ENCODE measurements at regions not wholly inside any gene's neighbourhood (a gene's known extent, or its start where the extent isn't known, plus 50 kb on each side); places are given as distances from the start of the nearest gene placed in this dataset.

GRCh38 chr2:239776436-239777005 lies 248.6 kb downstream of the NDUFA10 start:
- no peak for DNase-seq

GRCh38 chr2:239775623-239776435 lies 249.3 kb downstream of the NDUFA10 start:
- no peak for DNase-seq

DNA sequence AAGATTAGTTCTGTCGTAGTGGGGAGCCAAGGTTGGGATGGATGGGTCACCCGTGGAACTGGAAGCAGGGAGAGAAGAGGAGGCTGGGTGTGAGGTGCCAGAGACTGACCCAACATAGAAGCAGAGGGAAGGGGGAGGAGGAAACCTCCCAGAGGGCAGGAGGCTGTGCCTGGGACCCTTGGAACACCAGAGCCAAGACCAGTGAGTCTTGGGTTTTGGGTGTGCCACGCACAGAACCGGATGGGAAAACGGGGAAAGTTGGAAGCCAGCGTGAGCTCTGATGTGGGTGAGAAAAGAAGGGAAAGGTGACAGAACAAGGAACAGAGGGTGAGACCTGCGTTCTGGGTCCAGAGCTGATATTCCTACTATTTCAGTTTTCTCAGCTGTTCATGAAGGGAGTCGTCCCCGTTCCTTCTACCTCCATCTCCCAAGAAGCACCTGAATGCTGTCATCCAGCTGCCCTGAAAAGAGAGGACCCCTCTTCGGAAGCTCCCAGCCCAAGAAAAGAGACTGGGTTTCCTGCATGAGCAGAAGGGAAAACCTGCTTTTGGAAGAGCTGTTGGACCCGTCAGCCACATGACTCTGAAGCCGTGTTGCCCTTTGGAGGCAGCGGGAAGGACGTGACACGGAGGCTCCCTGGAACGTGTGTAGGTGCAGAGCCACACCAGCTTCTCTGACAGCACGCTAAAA lies 250.1 kb downstream of the NDUFA10 start:
- DNase-seq: no peak

DNA sequence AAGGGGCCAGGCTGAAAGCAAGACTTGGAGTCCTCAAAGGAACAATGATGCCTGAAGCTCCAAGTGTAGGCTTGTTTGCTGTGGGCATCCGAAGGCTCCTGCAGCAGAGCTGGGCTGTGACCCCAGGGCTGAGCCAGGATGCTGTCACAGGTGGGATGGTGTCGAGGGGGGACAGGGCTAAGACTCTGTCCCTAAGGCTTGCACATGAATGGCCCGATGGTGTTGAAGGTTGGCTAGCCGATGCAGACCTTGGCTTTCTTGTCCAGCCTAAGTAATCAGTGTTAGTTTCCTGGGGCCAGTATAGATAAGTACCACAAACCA lies 251.0 kb downstream of the NDUFA10 start:
- DNase-seq: no peak

DNA sequence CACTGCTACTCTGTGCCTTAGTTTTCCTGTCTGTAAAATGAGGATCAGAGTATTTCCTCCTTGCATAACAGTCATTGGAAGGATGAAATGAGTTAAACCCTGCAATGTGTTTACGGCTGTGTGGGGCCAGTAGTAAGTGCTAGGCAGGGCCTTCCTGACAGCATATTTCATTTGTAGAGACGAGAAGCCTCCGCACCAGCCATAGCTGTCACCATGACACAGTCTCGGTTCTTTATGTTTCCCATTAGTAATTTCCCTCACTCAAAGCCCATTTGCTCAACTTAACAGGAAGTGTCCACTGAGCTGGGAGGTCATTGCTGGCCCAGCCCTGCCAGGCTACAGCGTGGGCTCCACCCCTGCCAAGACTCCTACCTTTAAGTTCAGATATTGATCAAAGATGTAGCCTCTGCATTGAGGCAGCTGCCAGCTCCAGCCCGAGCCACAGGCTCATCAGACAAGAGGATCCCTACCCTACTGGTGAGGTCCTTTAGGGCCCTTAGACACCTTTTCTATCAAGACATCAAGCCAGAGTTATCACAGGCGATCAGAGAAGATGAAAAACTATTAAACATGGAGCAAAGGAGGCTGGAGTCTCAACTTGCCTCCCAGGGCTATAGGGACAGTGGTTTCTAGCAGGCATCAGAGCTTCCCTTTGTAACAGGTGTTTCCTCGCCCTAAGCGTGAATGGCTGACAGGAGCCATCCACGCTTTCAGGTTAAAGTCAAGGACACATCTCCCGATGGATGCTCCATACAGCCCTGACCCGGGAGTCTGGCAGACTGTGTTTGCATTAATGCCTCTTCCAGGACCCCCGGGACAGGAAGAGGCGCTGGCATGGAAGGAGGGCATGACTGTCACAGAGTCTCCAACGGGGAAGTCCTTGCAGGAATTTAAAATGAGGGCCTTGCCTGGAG lies 251.7 kb downstream of the NDUFA10 start:
- DNase-seq: no peak

DNA sequence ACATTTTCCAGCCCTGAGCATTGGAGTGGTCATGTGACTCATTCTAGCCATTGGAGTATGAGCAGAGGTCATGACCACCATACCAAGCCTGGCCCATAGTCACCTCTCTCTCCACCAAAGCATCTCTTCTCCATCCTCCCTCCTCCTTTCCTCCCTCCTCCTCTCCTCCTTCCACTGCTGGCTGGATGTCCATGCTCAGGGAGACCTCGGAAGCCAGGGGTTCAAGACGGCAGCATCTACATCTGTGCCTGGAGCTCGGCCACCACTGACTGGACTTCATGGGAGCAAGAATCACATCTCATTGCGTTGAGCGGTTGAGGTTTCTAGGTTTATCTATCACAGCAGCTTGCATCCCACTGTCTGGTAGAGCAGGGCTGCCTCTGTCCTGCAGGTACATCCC lies 252.4 kb downstream of the NDUFA10 start:
- no peak for DNase-seq

DNA sequence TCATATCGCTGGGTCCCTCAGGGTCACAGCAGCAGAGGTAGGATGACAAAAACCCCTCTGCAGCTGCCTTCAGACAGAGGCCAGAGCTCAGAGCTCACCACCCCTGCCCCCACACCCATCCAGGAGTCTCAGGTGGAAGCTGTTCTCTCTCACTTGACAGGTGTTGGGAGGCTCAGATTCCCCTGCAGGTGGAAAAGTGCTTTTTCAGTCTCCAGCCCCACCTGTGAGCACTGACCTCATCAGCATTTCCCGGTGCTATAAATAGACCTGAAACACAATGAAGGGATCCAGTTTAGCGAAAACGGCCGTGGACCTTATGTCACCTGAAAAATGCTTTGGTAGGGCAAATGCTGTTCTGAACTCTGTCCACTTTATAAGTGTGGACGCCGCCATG lies 254.9 kb downstream of the NDUFA10 start:
- no peak for DNase-seq

GRCh38 chr2:239769554-239770245 lies 255.4 kb downstream of the NDUFA10 start:
- DNase-seq: no peak

DNA sequence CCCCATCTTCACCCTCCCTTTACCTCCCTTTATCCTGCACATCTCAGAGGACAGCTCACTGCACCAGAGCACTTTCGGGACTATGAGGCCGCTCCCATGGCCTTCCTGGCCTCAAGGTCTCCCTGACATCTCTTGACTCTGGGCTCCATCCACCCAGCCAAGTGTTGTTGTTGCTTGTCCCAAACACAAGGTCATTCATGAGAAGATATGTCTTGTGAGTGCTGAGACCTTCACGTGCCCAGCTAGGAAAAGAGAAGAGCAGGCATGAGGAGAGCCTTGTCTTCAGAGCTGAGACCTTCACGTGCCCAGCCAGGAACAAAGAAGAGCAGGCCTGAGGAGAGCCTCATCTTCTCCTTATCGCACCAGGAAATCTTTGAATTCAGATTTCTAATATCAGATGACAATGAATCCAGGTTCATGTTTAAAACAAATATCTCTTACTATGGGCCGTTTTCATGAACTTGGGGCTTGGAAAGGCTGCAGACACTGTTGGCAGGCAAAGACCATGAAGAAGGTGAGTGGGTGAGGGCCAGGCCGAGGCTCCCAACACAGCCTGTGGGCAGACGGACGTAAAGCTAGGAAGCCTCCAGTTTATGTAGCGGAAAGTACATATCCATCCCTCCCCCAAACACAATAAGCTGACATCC lies 256.1 kb downstream of the NDUFA10 start:
- no peak for DNase-seq

GRCh38 chr2:239768031-239768790 lies 256.9 kb downstream of the NDUFA10 start:
- DNase-seq: no peak

- no peak for DNase-seq
Observed at GRCh38 chr2:239767021-239767905, 257.9 kb downstream of the NDUFA10 start.

DNA sequence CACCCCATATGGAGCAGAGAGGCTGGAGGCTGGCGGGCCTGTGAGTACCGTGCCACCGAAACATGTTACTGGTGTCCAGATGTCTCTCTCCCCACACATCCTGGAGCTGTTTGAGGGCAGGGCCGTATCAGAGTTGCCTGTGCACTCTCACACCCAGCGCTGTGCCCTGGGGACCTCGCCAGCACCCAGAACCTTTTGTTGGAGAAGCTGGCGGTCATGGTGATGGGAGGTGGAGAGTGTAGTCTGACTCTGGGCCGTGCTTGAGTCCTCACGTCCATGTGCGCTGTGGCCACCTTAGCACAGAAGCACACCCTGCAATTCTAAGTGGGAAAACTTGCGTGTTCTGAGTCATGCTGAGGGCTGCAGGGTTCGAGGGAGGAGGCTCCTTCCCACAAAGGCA lies 259.2 kb downstream of the NDUFA10 start:
- DNase-seq: no peak

- no peak for DNase-seq
Observed at GRCh38 chr2:239765076-239765845, 259.9 kb downstream of the NDUFA10 start.

DNA sequence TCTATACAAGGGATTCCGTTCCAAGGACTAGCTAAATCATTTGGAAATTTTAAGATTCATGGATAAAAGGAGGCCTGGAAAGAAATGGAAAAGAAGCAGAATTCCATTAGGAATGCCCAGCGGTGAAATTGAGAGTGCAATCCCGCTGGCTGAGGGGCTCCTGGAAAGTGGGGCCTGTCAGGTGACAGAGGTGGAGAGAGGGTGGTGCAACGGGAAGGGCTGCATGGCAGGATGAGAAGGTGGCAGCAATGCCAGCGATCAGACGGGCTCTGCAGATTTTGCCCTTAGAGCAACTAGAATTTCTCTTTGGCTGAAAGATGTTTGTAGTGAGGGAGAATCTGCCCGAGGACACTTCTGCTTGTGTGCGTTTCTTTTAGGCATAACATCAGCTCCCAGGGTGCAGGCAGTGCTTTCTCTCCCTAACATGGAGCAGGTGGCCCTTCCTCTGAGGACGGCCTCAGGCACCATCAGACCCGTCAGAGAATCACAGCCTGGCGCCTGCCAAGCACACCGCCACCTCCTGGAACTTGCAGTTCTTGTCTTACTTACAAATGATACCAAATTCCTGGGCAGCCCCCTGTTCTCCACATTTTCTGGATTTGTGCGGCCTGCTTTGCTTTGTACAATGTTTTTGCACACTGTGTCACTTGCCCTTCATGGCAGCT lies 261.6 kb downstream of the NDUFA10 start:
- peak in 1 of 2 experiments; percentile 44 for DNase-seq

DNA sequence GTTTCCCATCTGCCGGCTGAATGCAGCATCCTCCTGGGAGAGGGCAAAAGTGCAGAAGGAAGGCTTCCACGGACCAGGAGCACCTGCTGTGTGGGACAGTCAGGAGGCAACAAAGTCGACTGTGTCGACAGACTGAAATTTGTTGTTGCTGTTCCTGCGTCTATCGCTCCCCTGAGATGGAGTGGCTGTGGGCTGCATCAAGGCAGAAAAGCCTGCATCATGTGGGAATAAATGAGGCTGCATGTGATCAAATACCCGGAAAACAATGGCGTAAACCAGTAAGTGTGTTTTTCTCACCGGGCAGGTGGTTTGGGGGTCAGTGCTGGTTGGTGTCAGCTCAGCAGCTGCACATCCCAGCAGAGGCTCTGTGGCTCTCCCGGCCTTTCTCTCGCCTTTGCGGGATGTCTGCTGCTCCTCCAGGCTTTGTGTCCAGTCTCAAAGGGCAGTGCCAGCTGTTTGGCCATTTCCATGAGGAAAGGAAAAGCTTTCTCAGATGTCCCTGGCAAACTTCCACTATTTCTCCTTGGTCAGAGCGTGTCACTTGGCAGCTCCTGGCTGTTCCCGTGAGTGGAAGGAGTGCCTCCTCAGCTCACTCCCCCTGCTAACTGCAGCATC lies 262.4 kb downstream of the NDUFA10 start:
- DNase-seq: no peak

- no peak for DNase-seq
Observed at GRCh38 chr2:239762106-239762505, 263.0 kb downstream of the NDUFA10 start.

GRCh38 chr2:239760596-239760995 lies 264.5 kb downstream of the NDUFA10 start:
- DNase-seq: no peak

DNA sequence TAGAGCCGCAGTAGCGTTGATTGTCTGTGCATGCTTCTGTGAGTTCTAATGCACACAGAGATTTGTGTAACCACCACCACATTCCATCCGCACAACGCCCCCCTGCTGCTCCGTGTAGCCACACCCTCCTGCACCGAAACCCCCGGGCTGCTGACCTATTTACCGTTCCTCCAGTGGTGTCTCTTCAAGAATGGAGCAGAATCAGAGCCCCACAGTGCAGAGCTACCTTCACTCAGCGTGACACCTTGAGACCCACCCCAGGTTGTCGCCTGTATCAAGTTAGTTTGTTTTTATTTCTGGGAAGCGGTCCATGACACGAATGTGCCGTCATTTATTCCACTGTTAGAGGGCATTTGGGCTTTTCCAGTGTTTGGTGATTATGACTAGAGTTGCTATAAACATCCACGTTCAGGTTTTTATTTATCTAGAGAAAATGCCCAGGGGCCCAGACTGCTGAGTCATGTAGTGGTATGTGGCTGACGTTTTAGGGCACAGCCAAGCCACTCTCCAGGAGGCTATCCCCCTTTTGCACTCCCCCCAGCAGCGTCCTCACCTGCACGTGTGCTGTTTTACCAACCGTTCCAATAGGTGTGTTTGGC lies 266.8 kb downstream of the NDUFA10 start:
- DNase-seq: no peak

All from SHP77 (cell line).